PC-9 (cell line): ENCODE measurements at regions not wholly inside any gene's neighbourhood (a gene's known extent, or its start where the extent isn't known, plus 50 kb on each side); places are given as distances from the start of the nearest gene placed in this dataset.

Source experiments
- BruUV-seq: library from RNA; stranded (reverse); fragments of 400-500 nt; replicated peaks from 2 replicates; lab custom pipeline; 2021; lab: Mats Ljungman, UMichigan
- CTCF ChIA-PET: fragments of 300-600 bp; sonication (Branson Sonifier 250); formaldehyde crosslinking; loops from one replicate; lab custom pipeline; 2022; ENCODE audit warnings: antibody characterized with exemption; lab: Charles Lee
- POLR2A ChIA-PET: fragments of 300-600 bp; sonication (Branson Sonifier 250); formaldehyde crosslinking; loops from one replicate; lab custom pipeline; 2022; ENCODE audit warnings: antibody characterized with exemption; ENCODE audit not compliant: unreplicated experiment; lab: Charles Lee
- DNase-seq, 2 experiments: peaks; one replicate each; pipeline versions ENCODE4 v3.0.0 to v3.0.0-alpha.2; 2015 to 2022; ENCODE audit warnings: mixed read lengths in 1 of 2
- H2AFZ ChIP-seq: fragments of 200-600 bp; sonication (generic); 2 replicates; pipeline ENCODE4 v1.8.1; 2017; ENCODE audit warnings: antibody characterized with exemption
- H3F3A ChIP-seq: fragments of 200-600 bp; sonication (generic); 2 replicates; pipeline ENCODE4 v1.8.1; 2017; ENCODE audit warnings: antibody characterized with exemption, mild to moderate bottlenecking, low read depth; ENCODE audit not compliant: insufficient read depth
- H3K27ac ChIP-seq: fragments of 200-600 bp; sonication (generic); 2 replicates; pipeline ENCODE4 v1.6.1; 2016; ENCODE audit warnings: mixed run types
- H3K27me3 ChIP-seq: fragments of 200-600 bp; sonication (generic); 2 replicates; pipeline ENCODE4 v1.6.1; 2016; ENCODE audit warnings: low read depth, mixed run types; ENCODE audit not compliant: insufficient read depth
- H3K36me3 ChIP-seq: fragments of 200-600 bp; sonication (generic); 2 replicates; pipeline ENCODE4 v1.6.1; 2016; ENCODE audit warnings: low read depth, mixed run types
- H3K4me1 ChIP-seq: fragments of 200-600 bp; sonication (generic); replicated peaks from 2 replicates; pipeline ENCODE4 v1.6.1; 2016; ENCODE audit warnings: mixed run types; ENCODE audit not compliant: insufficient read depth
- H3K4me2 ChIP-seq: fragments of 200-600 bp; sonication (generic); 2 replicates; pipeline ENCODE4 v1.6.1; 2017; ENCODE audit warnings: mixed run types
- H3K4me3 ChIP-seq: fragments of 200-600 bp; sonication (generic); 2 replicates; pipeline ENCODE4 v1.6.1; 2016; ENCODE audit warnings: mixed run types
- H3K79me2 ChIP-seq: fragments of 200-600 bp; sonication (generic); 2 replicates; pipeline ENCODE4 v1.6.1; 2017; ENCODE audit warnings: low read depth, mixed run types
- H3K9me2 ChIP-seq: fragments of 200-600 bp; sonication (generic); 2 replicates; pipeline ENCODE4 v1.8.1; 2017; ENCODE audit warnings: mild to moderate bottlenecking; ENCODE audit not compliant: insufficient read depth
- H3K9me3 ChIP-seq: fragments of 200-600 bp; sonication (generic); 2 replicates; pipeline ENCODE4 v1.8.1; 2016; ENCODE audit warnings: low read depth; ENCODE audit not compliant: insufficient read depth
- H4K20me1 ChIP-seq: fragments of 200-600 bp; sonication (generic); 2 replicates; pipeline ENCODE4 v1.8.1; 2017; ENCODE audit not compliant: insufficient read depth
- EZH2 ChIP-seq: fragments of 200-600 bp; sonication (generic); IDR thresholded peaks from 2 replicates; pipeline ENCODE4 v1.8.0; 2017; ENCODE audit warnings: antibody characterized with exemption, low read depth
- intact Hi-C: fragments of 100-400 bp; cut with micrococcal nuclease; formaldehyde crosslinking; loops from one replicate; pipeline ENCODE4 v1.10.0; 2022; ENCODE audit not compliant: unreplicated experiment
- TF ChIP-seq, protein P1 (sequence below): fragments of 200-600 bp; sonication (generic); conservative IDR thresholded peaks from 2 replicates; pipeline ENCODE4 v1.6.1; 2017; ENCODE audit warnings: mixed run types, antibody characterized with exemption, mild to moderate bottlenecking, moderate library complexity

DNA sequence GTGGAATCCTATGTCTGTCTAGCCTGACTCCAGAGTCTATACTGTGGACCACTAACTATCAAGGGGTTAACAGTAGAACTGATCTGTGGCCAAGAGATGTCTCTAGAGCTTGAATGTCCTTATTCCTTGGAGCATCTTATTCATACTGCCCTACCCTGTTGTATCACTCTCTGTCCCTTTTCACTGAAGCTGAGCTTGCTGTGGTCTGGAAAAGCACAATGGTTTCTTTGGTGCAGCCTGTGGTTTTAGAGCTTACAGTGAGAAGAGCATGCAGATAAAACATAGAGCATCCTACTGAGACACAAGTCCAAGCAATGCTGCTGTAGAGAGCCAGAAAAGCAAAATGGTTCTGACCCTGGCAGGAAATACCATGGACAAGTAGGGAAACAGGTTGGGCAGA, 367.0 kb upstream of the ATP2B1 start:
- no peak for TF ChIP-seq EZH2
- TF ChIP-seq, protein P1, sequence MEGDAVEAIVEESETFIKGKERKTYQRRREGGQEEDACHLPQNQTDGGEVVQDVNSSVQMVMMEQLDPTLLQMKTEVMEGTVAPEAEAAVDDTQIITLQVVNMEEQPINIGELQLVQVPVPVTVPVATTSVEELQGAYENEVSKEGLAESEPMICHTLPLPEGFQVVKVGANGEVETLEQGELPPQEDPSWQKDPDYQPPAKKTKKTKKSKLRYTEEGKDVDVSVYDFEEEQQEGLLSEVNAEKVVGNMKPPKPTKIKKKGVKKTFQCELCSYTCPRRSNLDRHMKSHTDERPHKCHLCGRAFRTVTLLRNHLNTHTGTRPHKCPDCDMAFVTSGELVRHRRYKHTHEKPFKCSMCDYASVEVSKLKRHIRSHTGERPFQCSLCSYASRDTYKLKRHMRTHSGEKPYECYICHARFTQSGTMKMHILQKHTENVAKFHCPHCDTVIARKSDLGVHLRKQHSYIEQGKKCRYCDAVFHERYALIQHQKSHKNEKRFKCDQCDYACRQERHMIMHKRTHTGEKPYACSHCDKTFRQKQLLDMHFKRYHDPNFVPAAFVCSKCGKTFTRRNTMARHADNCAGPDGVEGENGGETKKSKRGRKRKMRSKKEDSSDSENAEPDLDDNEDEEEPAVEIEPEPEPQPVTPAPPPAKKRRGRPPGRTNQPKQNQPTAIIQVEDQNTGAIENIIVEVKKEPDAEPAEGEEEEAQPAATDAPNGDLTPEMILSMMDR = no peak
- CTCF ChIA-PET = no interaction called here

GRCh38 chr12:90074086-90074485, 365.4 kb upstream of the ATP2B1 start:
- TF ChIP-seq, protein P1 = no peak
- no peak for TF ChIP-seq EZH2
- CTCF ChIA-PET = no interaction called here
- POLR2A ChIA-PET = no interaction called here

More for the DNA sequence above, 367.0 kb upstream of the ATP2B1 start:
- H3K79me2 ChIP-seq = no peaks in the 10 kb centered on the region
- H3K9me2 ChIP-seq = no peaks in the 10 kb centered on the region
- intact Hi-C loops = no loop called here
- no peaks in the 10 kb centered on the region for H3K27me3 ChIP-seq
- H3F3A ChIP-seq = no peaks in the 10 kb centered on the region
- no peaks in the 10 kb centered on the region for H3K4me1 ChIP-seq
- no TSS peak for BruUV-seq
- no peak overlapping the region for H3K4me3 ChIP-seq
- H3K27ac ChIP-seq = no peak overlapping the region
- no peak overlapping the region for H3K4me2 ChIP-seq
- POLR2A ChIA-PET = no interaction called here
- H4K20me1 ChIP-seq = no peaks in the 10 kb centered on the region
- H3K36me3 ChIP-seq = no peaks in the 10 kb centered on the region
- no peak overlapping the region for H2AFZ ChIP-seq
- H3K9me3 ChIP-seq = no peaks in the 10 kb centered on the region
- DNase-seq = no peak

GRCh38 chr12:90071996-90072395, 363.4 kb upstream of the ATP2B1 start:
- H3K27me3 ChIP-seq = no peaks in the 10 kb centered on the region
- BruUV-seq = no TSS peak
- no peaks in the 10 kb centered on the region for H3K79me2 ChIP-seq
- H3F3A ChIP-seq = no peaks in the 10 kb centered on the region
- no peak overlapping the region for H3K4me2 ChIP-seq
- ChIA-PET POLR2A (no interaction called here), CTCF (no interaction called here)
- no peaks in the 10 kb centered on the region for H3K4me1 ChIP-seq
- H3K9me3 ChIP-seq = no peaks in the 10 kb centered on the region
- TF ChIP-seq EZH2 = no peak
- TF ChIP-seq, protein P1 = no peak
- no peaks in the 10 kb centered on the region for H3K36me3 ChIP-seq
- no peaks in the 10 kb centered on the region for H4K20me1 ChIP-seq
- H3K27ac ChIP-seq = no peak overlapping the region
- H3K9me2 ChIP-seq = no peaks in the 10 kb centered on the region
- H2AFZ ChIP-seq = no peak overlapping the region
- intact Hi-C loops = no loop called here
- H3K4me3 ChIP-seq = no peak overlapping the region
- DNase-seq = no peak

More at GRCh38 chr12:90074086-90074485, 365.4 kb upstream of the ATP2B1 start:
- H3K4me3 ChIP-seq = no peak overlapping the region
- no peaks in the 10 kb centered on the region for H3K36me3 ChIP-seq
- H4K20me1 ChIP-seq = no peaks in the 10 kb centered on the region
- no peaks in the 10 kb centered on the region for H3K4me1 ChIP-seq
- H3K9me3 ChIP-seq = no peaks in the 10 kb centered on the region
- intact Hi-C loops = no loop called here
- no peak for DNase-seq
- no peaks in the 10 kb centered on the region for H3F3A ChIP-seq
- no peak overlapping the region for H2AFZ ChIP-seq
- no TSS peak for BruUV-seq
- H3K9me2 ChIP-seq = no peaks in the 10 kb centered on the region
- H3K27ac ChIP-seq = no peak overlapping the region
- no peak overlapping the region for H3K4me2 ChIP-seq
- H3K27me3 ChIP-seq = no peaks in the 10 kb centered on the region
- no peaks in the 10 kb centered on the region for H3K79me2 ChIP-seq
